GM10248 (cell line): ENCODE measurements at regions not wholly inside any gene's neighbourhood (a gene's known extent, or its start where the extent isn't known, plus 50 kb on each side); places are given as distances from the start of the nearest gene placed in this dataset.

Experiments
- CTCF ChIA-PET: fragments of 300-600 bp; sonication (Branson Sonifier 250); formaldehyde crosslinking; extraction: SDS; loops from one replicate; lab custom pipeline; 2021; ENCODE audit warnings: antibody characterized with exemption; lab: Yijun Ruan, JAX
- POLR2A ChIA-PET: fragments of 350-650 bp; sonication (Branson Sonifier 250); formaldehyde crosslinking; extraction: SDS; loops from one replicate; lab custom pipeline; 2020; ENCODE audit warnings: antibody characterized with exemption; lab: Yijun Ruan, JAX
- DNase-seq: peaks from one replicate; pipeline ENCODE4 v3.0.0; 2012; ENCODE audit errors: extremely low spot score
- CTCF ChIP-seq: IDR thresholded peaks from 2 replicates; pipeline ENCODE4 v1.5.1; 2012; ENCODE audit warnings: mild to moderate bottlenecking, low read depth; ENCODE audit errors: extremely low read depth, missing control alignments, control extremely low read depth

- DNase-seq = no peak
- ChIA-PET POLR2A (no interaction called here), CTCF (interaction anchor here (1.1 to 2.0 kb wide), 2 partner anchors 11 to 13 kb away, joined by 3 to 6 read pairs; no protein-coding TSS in a partner anchor)
- no peak for TF ChIP-seq CTCF
Observed at GRCh38 chr10:33126742-33127141, 168.7 kb upstream of the ITGB1 start.

GRCh38 chr10:33125522-33126517 is 167.8 kb upstream of the ITGB1 start:
- POLR2A ChIA-PET = no interaction called here
- TF ChIP-seq CTCF = no peak
- no peak for DNase-seq
- CTCF ChIA-PET = interaction anchor here (1.1 to 2.0 kb wide), 4 partner anchors 10 to 14 kb away, joined by 3 to 6 read pairs (median 4); no protein-coding TSS in a partner anchor

GRCh38 chr10:33125111-33125510 is 167.1 kb upstream of the ITGB1 start:
- ChIA-PET POLR2A (no interaction called here), CTCF (interaction anchor here (1.1 to 1.2 kb wide), 2 partner anchors 11 to 13 kb away, joined by 3 to 4 read pairs; no protein-coding TSS in a partner anchor)
- DNase-seq = no peak
- no peak for TF ChIP-seq CTCF

GRCh38 chr10:33123680-33124079 is 165.7 kb upstream of the ITGB1 start:
- no peak for DNase-seq
- CTCF ChIA-PET = no interaction called here
- no peak for TF ChIP-seq CTCF
- POLR2A ChIA-PET = no interaction called here

- TF ChIP-seq CTCF = no peak
- DNase-seq = no peak
- ChIA-PET CTCF (no interaction called here), POLR2A (no interaction called here)
Observed at GRCh38 chr10:33122014-33122809, 164.2 kb upstream of the ITGB1 start.

- ChIA-PET POLR2A (no interaction called here), CTCF (interaction anchor here (2.4 kb wide), 1 partner anchor 14 kb away, joined by 5 read pairs; no protein-coding TSS in a partner anchor)
- no peak for TF ChIP-seq CTCF
- no peak for DNase-seq
Observed at GRCh38 chr10:33120700-33121099, 162.7 kb upstream of the ITGB1 start.
